Left lung (tissue), 4 donors: ENCODE measurements at regions not wholly inside any gene's neighbourhood (a gene's known extent, or its start where the extent isn't known, plus 50 kb on each side); places are given as distances from the start of the nearest gene placed in this dataset.

Experiments
- ATAC-seq: fragments of 200-7000 bp; cut with Tn5 transposase; one replicate; pipeline ENCODE4 v1.9.1; 2020; ENCODE audit warnings: moderate library complexity
- DNase-seq, 4 donors: peaks; one replicate each; pipeline ENCODE4 v3.0.0-alpha.2; 2013 to 2020
- H3K27ac ChIP-seq, 2 donors: fragments of 200-600 bp; sonication (generic) in 1 of 2; one replicate each; pipeline versions ENCODE4 v1.5.0 to v1.8.0; 2020 to 2021
- H3K27me3 ChIP-seq, 2 donors: fragments of 200-600 bp; sonication (generic) in 1 of 2; one replicate each; pipeline versions ENCODE4 v1.5.0 to v1.8.0; 2020 to 2021
- H3K36me3 ChIP-seq, 2 donors: fragments of 200-600 bp; sonication (generic) in 1 of 2; one replicate each; pipeline versions ENCODE4 v1.5.0 to v1.8.0; 2020 to 2021
- H3K4me1 ChIP-seq, 2 donors: fragments of 200-600 bp; one replicate each; pipeline ENCODE4 v1.8.0; 2021
- H3K4me3 ChIP-seq, 2 donors: fragments of 200-600 bp; sonication (generic) in 1 of 2; one replicate each; pipeline versions ENCODE4 v1.5.0 to v1.8.0; 2020 to 2021; ENCODE audit warnings: mild to moderate bottlenecking in 1 of 2
- H3K9me3 ChIP-seq, 2 donors: fragments of 200-600 bp; sonication (generic) in 1 of 2; one replicate each; pipeline versions ENCODE4 v1.5.0 to v1.8.0; 2020 to 2021
- intact Hi-C, 2 donors: fragments of 100-400 bp; cut with DNase I; formaldehyde crosslinking; loops; one replicate each; pipeline versions ENCODE4 v1.11.2 to v1.14.2; 2022
- TF ChIP-seq, protein P1 (sequence below), 2 donors: fragments of 200-600 bp; sonication (generic) in 1 of 2; IDR thresholded peaks; one replicate each; pipeline versions ENCODE4 v1.5.0 to v1.8.0; 2021; ENCODE audit warnings: antibody characterized with exemption in 2 of 2
- donor health status: DM: no; HTN: yes; CAD: no.
- donor health status: DM: no; HTN: no; CAD: no.

DNA sequence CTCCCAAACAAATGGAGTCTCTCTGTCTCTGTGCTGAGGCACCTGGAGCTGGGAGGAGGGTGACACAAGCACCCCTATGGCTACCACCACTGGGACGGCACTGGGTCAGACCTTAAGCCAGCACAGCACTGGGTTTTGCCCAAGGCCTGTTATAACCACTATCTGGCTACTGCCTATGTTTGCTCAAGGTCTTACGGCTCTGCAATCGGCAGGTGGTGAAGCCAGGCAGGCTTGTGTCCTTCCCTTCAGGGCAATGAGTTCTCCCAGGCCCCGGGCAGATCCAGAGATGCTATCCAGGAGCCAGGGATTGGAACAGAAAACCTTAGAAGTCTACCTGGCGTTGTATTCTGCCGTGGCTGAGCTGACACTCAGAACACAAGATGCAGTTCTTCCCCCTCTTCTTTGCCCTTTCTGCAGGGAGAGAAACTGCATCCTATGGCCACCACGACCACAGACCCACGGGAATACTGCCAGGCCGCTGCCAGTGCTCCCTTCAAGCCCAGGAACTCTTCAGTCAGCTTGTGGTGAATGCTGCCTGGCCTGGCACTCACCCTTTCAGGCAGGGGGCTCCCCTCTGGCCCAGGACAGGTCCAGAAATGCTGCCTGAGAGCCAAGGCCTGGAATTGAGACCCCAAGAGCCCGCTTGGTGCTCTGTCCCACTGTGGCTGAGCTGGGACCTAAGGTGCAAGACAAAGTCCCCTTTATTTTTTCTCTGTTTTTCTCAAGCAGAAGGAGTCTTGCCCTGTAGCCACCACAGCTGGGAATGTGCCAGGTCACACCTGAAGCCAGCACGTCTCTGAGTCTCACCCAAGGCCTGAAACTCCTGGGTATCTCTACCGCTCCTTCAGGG lies 67.0 kb upstream of the FRMD1 start:
- Histone ChIP-seq H3K36me3 (no peaks in the 10 kb centered on the region), H3K27me3 (peaks cover 0 to 24% of the 10 kb centered on the region in 2 donors), H3K4me3 (no peak overlapping the region), H3K9me3 (no peaks in the 10 kb centered on the region), H3K4me1 (no peaks in the 10 kb centered on the region), H3K27ac (no peak overlapping the region)
- ATAC-seq (no peak), DNase-seq (no peak)
- intact Hi-C loops = no loop called here
- TF ChIP-seq, protein P1, sequence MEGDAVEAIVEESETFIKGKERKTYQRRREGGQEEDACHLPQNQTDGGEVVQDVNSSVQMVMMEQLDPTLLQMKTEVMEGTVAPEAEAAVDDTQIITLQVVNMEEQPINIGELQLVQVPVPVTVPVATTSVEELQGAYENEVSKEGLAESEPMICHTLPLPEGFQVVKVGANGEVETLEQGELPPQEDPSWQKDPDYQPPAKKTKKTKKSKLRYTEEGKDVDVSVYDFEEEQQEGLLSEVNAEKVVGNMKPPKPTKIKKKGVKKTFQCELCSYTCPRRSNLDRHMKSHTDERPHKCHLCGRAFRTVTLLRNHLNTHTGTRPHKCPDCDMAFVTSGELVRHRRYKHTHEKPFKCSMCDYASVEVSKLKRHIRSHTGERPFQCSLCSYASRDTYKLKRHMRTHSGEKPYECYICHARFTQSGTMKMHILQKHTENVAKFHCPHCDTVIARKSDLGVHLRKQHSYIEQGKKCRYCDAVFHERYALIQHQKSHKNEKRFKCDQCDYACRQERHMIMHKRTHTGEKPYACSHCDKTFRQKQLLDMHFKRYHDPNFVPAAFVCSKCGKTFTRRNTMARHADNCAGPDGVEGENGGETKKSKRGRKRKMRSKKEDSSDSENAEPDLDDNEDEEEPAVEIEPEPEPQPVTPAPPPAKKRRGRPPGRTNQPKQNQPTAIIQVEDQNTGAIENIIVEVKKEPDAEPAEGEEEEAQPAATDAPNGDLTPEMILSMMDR (IDR thresholded peaks at IDR 0.05) = no peak

DNA sequence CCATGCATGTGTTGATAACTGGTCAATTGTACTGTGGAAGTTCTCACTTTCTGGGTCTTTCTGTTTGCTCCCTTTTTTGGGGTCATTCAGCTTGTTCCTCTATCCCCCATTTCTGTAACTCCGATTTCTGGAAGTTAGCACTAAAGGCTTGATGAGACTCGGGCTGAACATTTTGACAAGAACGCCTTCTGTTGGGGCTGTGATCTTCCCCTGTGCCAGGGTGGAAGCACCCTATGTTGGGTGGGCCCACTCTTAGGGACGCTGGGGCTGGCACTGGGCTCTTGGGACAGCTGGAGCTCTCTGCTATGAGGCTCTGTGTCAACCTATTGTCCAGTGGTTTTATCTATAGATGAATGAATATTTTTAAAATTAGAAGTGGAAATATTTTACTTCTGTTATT lies 60.1 kb upstream of the FRMD1 start:
- no peaks in the 10 kb centered on the region for H3K4me1 ChIP-seq
- no peaks in the 10 kb centered on the region for H3K36me3 ChIP-seq
- ATAC-seq (no peak), DNase-seq (no peak)
- no peaks in the 10 kb centered on the region for H3K9me3 ChIP-seq
- no peaks in the 10 kb centered on the region for H3K27me3 ChIP-seq
- TF ChIP-seq, protein P1 (IDR thresholded peaks at IDR 0.05) = no peak
- intact Hi-C loops = no loop called here
- H3K27ac ChIP-seq = no peak overlapping the region
- no peak overlapping the region for H3K4me3 ChIP-seq

DNA sequence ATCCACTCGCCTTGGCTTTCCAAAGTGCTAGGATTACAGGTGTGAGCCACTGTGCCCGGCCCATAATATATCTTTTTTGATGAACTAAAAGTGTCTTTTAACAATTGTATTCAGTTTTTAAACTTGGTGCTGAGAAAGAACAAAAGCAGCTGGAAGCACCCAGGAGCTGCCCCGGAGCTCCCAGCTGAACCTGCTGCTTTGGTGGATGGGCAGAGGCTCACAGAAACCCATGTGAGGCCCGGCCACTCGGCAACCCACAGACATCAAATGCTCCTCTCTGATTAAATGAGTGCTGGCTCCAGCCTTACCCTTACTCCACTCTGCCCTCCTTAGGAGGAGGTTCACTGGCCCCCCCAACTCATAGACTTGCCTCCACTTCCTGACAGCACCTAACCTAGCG lies 59.4 kb upstream of the FRMD1 start:
- H3K27me3 ChIP-seq = peaks cover 0 to 2% of the 10 kb centered on the region in 2 donors
- no peaks in the 10 kb centered on the region for H3K36me3 ChIP-seq
- H3K27ac ChIP-seq = no peak overlapping the region
- H3K4me1 ChIP-seq = no peaks in the 10 kb centered on the region
- H3K4me3 ChIP-seq = no peak overlapping the region
- no peaks in the 10 kb centered on the region for H3K9me3 ChIP-seq
- TF ChIP-seq, protein P1 (IDR thresholded peaks at IDR 0.05) = no peak
- ATAC-seq (no peak), DNase-seq (no peak)
- intact Hi-C loops = no loop called here

DNA sequence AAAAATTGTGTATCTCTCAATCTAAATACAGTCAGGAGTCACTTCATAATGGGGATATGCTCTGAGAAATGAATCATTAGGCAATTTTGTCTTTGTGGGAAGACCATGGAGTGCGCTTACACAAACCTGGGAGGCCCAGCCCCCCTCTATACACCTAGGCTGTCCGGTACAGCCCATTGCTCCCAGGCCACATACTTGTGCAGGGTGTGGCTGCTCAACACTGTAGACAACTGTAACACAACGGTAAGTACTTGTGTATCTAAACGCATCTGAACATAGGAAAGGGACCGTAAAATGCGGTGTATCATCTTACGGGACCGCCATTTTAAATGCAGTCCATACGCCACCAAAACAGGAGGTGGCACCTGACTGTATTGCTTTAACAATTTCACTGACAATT lies 58.0 kb upstream of the FRMD1 start:
- TF ChIP-seq, protein P1 (IDR thresholded peaks at IDR 0.05) = no peak
- DNase-seq (no peak), ATAC-seq (no peak)
- H3K4me3 ChIP-seq = no peak overlapping the region
- peaks cover 0 to 16% of the 10 kb centered on the region in 2 donors for H3K27me3 ChIP-seq
- H3K9me3 ChIP-seq = no peaks in the 10 kb centered on the region
- H3K27ac ChIP-seq = no peak overlapping the region
- intact Hi-C loops = no loop called here
- peaks cover 0 to 4% of the 10 kb centered on the region in 2 donors for H3K4me1 ChIP-seq
- no peaks in the 10 kb centered on the region for H3K36me3 ChIP-seq

DNA sequence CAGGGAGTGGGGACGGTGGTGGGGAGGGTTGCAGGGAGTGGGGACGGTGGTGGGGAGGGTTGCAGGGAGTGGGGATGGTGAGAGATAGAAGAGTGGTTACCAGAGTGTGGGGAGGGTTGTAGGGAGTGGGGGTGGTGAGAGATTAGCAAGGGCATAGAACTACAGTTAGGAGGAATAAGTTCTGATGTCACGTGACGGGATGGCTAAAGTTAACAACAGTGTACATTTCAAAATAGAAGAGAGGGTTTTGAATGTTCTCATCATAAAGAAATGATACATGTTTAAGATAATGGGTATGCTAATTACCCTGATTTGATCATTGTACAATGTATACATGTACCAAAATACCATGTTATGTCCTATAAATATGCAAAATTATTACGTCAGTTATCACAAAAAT lies 57.6 kb upstream of the FRMD1 start:
- ATAC-seq (no peak), DNase-seq (no peak)
- Histone ChIP-seq H3K27ac (no peak overlapping the region), H3K27me3 (peaks cover 0 to 20% of the 10 kb centered on the region in 2 donors), H3K36me3 (no peaks in the 10 kb centered on the region), H3K9me3 (no peaks in the 10 kb centered on the region), H3K4me1 (peaks cover 0 to 4% of the 10 kb centered on the region in 2 donors), H3K4me3 (no peak overlapping the region)
- intact Hi-C loops = no loop called here
- TF ChIP-seq, protein P1 (IDR thresholded peaks at IDR 0.05) = no peak
